AG09309 (cell line): ENCODE measurements at regions not wholly inside any gene's neighbourhood (a gene's known extent, or its start where the extent isn't known, plus 50 kb on each side); places are given as distances from the start of the nearest gene placed in this dataset.

Experiments
- DNase-seq: peaks from one replicate; pipeline ENCODE4 v3.0.0-alpha.2; 2010; ENCODE audit warnings: low read depth
- H3K4me3 ChIP-seq: 2 replicates; pipeline ENCODE4 v1.5.1; 2011; ENCODE audit warnings: mild to moderate bottlenecking, low read depth, low read length, moderate library complexity; ENCODE audit not compliant: control insufficient read depth
- CTCF ChIP-seq: IDR thresholded peaks from 2 replicates; pipeline ENCODE4 v1.5.1; 2011; ENCODE audit warnings: mild to moderate bottlenecking, low read depth, low read length, inconsistent platforms; ENCODE audit not compliant: insufficient read depth, control insufficient read depth; ENCODE audit errors: missing control alignments

- no peak for TF ChIP-seq CTCF
- peak; percentile 21 for DNase-seq
Measured at GRCh38 chr9:131809941-131810344, 70.1 kb upstream of the RAPGEF1 start.

DNA sequence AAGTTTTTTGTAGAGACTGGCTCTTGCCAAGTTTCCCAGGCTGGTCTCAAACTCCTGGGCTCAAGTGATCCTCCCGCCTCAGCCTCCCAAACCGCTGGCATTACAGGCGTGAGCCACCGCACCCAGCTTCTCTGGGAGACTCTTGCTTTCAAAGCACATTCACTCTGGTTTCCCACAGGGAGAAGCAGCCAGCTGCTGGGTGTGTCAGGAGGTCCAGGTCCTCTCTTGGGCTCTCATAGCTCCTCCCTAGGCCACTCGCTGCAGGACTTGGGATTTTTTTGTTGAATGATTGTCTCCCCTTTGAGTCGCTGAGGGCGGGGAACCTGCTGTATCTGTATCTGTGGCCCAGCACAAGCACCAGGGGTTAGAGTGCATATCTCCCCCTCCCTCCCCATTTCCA is 68.4 kb upstream of the RAPGEF1 start:
- TF ChIP-seq CTCF: no peak
- DNase-seq: no peak
- H3K4me3 ChIP-seq: no peak overlapping the region

More at GRCh38 chr9:131809941-131810344, 70.1 kb upstream of the RAPGEF1 start:
- H3K4me3 ChIP-seq: no peak overlapping the region

GRCh38 chr9:131807144-131807983 is 67.5 kb upstream of the RAPGEF1 start:
- no peak for DNase-seq
- no peak for TF ChIP-seq CTCF
- H3K4me3 ChIP-seq: no peak overlapping the region

DNA sequence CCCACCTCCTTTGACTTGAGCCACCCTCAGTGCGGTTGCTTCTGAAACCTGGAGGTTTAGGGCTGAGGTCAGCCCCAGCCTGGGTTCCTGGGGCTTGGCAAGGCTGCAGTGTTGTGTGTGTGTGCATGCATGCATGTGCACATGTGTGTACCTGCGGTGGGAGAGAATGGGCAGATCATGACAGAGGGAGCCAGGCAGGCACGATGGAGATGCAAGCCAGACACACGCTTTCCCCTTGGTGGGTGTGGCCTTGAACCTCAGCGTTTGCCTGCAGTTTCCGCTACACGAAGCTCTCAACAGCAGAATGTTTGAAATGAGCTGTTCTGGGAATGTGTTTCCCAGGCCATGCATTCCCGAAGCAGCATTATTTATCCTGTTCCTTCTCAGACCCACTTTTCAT is 65.9 kb upstream of the RAPGEF1 start:
- no peak overlapping the region for H3K4me3 ChIP-seq
- TF ChIP-seq CTCF: no peak
- no peak for DNase-seq

DNA sequence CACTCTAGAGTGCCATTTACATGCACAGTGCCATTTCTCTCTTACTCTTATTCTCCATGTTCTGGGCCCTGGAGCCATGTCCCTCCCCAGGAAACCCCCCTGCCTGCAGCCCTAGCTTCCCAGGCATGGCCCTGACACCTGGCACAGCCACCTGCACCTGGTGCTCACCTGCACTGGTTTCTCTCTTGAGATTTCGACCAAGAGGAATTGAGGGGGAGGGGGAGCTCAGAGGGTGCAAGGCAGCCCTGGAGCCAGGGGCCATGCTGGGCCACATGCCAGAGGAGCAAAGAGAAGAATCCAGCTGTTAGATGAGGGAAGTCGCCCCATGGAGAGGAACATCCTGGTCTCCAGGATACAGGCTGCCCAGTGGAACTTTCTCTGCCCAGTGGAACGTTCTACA is 65.0 kb upstream of the RAPGEF1 start:
- DNase-seq: no peak
- no peak for TF ChIP-seq CTCF
- H3K4me3 ChIP-seq: no peak overlapping the region

DNA sequence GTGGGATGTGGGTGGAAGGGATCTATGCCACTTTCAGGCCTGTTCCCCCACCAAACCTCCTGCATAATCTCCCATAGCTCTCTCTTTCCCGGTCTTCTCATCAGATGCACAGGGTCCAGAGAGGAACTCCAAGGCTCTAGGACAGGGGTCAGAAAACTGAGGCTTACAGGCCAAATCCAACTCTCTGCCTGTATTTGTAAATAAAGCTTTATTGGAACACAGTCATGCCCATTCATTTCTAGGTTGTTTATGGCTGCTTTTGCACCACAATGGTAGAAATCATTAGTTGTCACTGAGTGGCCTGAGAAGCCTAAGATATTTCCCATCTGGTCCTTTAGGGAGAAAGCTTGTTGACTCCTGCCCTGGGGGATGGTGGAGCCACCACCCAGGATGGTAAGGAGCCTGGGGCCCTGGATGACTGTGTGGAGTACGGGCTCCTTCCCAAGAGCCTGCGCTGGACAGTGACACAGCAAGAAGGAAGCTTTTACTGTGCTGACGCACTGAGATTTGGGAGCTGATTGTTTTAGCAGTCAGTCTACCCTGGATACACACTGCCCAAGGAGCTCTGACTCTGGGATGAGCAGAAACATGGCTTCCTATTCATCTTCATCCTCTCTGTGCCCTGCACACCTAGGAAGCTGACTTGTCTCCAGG is 64.0 kb upstream of the RAPGEF1 start:
- no peak for DNase-seq
- TF ChIP-seq CTCF: no peak

DNA sequence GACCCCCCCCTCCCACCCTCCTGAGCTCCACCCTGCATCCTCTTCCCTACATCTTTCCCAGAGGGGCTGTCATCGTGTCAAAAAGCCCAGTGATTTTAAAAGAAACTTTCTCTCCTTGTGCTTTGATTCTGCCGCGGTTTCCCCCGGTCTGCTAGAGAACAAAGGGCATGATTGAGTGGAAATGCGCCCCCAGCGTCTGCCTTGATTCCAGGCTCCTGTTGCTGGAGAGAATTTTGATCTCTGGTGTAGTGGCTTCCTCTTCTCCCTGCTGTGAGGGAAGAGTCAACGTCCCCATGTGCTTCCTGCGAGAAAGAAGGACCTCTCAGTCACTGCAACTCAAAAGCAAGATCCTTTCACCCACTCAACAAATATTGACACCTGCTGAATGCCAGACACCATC is 61.9 kb upstream of the RAPGEF1 start:
- DNase-seq: no peak
- no peak overlapping the region for H3K4me3 ChIP-seq
- no peak for TF ChIP-seq CTCF

More for the DNA sequence above, 64.0 kb upstream of the RAPGEF1 start:
- no peak overlapping the region for H3K4me3 ChIP-seq
